DOHH2 (cell line): ENCODE measurements at regions not wholly inside any gene's neighbourhood (a gene's known extent, or its start where the extent isn't known, plus 50 kb on each side); places are given as distances from the start of the nearest gene placed in this dataset.
"Not testable (repeated sequence)": the region's sequence is repeated elsewhere in the genome, so short reads cannot be mapped to it uniquely, and the experiment has no call there.

Experiments used
- H3F3A ChIP-seq: fragments of 200-600 bp; sonication (generic), shearing (Covaris generic); 2 replicates; pipeline ENCODE4 v1.6.0; 2016; ENCODE audit warnings: antibody characterized with exemption, mild to moderate bottlenecking; ENCODE audit not compliant: control insufficient read depth, insufficient read depth
- H3K27ac ChIP-seq: fragments of 200-600 bp; sonication (generic); 2 replicates; pipeline ENCODE4 v1.5.1; 2014; ENCODE audit warnings: low read depth, mild to moderate bottlenecking, low read length, moderate library complexity
- H3K27me3 ChIP-seq: fragments of 200-600 bp; sonication (generic); 2 replicates; pipeline ENCODE4 v1.6.1; 2014; ENCODE audit warnings: mild to moderate bottlenecking, low read length, mixed read lengths; ENCODE audit not compliant: control insufficient read depth
- H3K36me3 ChIP-seq: fragments of 200-600 bp; sonication (generic); 2 replicates; pipeline ENCODE4 v1.6.1; 2014; ENCODE audit warnings: mild to moderate bottlenecking, low read length, moderate library complexity, mixed read lengths; ENCODE audit not compliant: control insufficient read depth
- H3K4me1 ChIP-seq: fragments of 200-600 bp; sonication (generic); 2 replicates; pipeline ENCODE4 v1.6.1; 2014; ENCODE audit warnings: mild to moderate bottlenecking, low read length, mixed read lengths; ENCODE audit not compliant: control insufficient read depth
- H3K4me2 ChIP-seq: fragments of 200-600 bp; sonication (generic); 2 replicates; pipeline ENCODE4 v1.6.0; 2014; ENCODE audit warnings: mild to moderate bottlenecking, low read length, moderate library complexity
- H3K4me3 ChIP-seq: fragments of 200-600 bp; sonication (generic); 2 replicates; pipeline ENCODE4 v1.5.1; 2014; ENCODE audit warnings: mild to moderate bottlenecking, low read length, mixed read lengths
- H3K79me2 ChIP-seq: fragments of 200-600 bp; sonication (generic); 2 replicates; pipeline ENCODE4 v1.6.1; 2014; ENCODE audit warnings: mild to moderate bottlenecking, low read length, mixed read lengths; ENCODE audit not compliant: control insufficient read depth
- H3K9me2 ChIP-seq: fragments of 200-600 bp; sonication (generic); replicated peaks from 2 replicates; pipeline ENCODE4 v1.6.1; 2014; ENCODE audit warnings: mild to moderate bottlenecking, low read length, mixed read lengths; ENCODE audit not compliant: control insufficient read depth
- H3K9me3 ChIP-seq: fragments of 200-600 bp; sonication (generic); 2 replicates; pipeline ENCODE4 v1.6.1; 2014; ENCODE audit warnings: antibody characterized with exemption, low read length, mixed read lengths; ENCODE audit not compliant: control insufficient read depth, insufficient read depth
- H4K20me1 ChIP-seq: fragments of 200-600 bp; sonication (generic); 2 replicates; pipeline ENCODE4 v1.6.0; 2014; ENCODE audit warnings: low read depth, mild to moderate bottlenecking, antibody characterized with exemption, low read length, moderate library complexity; ENCODE audit not compliant: control insufficient read depth, insufficient read depth
- EZH2phosphoT487 ChIP-seq: fragments of 200-600 bp; sonication (generic); IDR thresholded peaks from 2 replicates; pipeline ENCODE4 v1.6.1; 2017; ENCODE audit warnings: borderline replicate concordance, mild to moderate bottlenecking, antibody characterized with exemption, low read length, moderate library complexity, mixed read lengths
- TF ChIP-seq, protein P1 (sequence below): fragments of 200-600 bp; sonication (generic); IDR thresholded peaks from one replicate; pipeline ENCODE4 v1.5.1; 2014; ENCODE audit warnings: antibody characterized with exemption, mild to moderate bottlenecking, low read depth, low read length; ENCODE audit not compliant: poor library complexity, severe bottlenecking

DNA sequence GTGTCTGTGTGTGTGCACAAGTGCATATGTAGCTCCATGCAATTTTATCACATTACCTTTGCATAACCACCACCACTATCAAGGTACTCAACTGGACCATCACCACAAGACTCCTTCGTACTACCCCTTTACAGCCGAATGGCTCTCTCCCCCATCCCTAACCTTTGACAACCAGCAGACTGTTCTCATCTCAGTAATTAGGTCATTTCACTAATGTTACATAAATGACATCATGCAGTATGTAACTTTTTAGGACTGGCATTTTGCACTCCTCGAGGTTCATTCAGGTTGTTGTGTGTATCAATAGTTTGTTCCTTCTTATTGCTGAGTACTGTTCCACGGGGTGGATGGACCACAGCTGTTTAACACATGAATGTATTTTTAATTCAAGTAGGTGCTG lies 121.8 kb upstream of the SLC6A11 start:
- Histone ChIP-seq H3K36me3 (no peaks in the 10 kb centered on the region), H3F3A (no peaks in the 10 kb centered on the region), H4K20me1 (no peaks in the 10 kb centered on the region)

DNA sequence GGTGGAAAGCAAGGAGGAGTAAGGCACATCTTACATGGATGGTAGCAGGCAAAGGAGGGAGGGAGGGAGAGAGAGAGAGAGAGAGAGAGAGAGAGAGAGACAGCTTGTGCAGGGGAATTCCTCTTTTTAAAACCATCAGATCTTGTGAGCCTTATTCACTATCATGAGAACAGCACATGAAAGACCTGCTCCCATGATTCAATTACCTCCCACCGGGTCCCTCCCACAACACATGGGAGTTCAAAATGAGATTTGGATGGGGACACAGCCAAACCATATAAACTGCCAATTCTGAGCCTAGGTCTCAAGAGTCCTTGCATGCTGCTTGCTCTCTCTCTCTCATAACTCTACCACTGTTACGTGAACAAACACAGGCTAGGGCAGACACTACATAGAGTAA lies 120.8 kb upstream of the SLC6A11 start:
- not testable (repeated sequence) for H3K27ac ChIP-seq, H3K36me3 ChIP-seq, H3K9me2 ChIP-seq, H4K20me1 ChIP-seq, H3K27me3 ChIP-seq, H3F3A ChIP-seq, H3K4me2 ChIP-seq, H3K4me1 ChIP-seq, H3K79me2 ChIP-seq, H3K4me3 ChIP-seq, H3K9me3 ChIP-seq

More for the DNA sequence above, 121.8 kb upstream of the SLC6A11 start:
- TF ChIP-seq, protein P1, sequence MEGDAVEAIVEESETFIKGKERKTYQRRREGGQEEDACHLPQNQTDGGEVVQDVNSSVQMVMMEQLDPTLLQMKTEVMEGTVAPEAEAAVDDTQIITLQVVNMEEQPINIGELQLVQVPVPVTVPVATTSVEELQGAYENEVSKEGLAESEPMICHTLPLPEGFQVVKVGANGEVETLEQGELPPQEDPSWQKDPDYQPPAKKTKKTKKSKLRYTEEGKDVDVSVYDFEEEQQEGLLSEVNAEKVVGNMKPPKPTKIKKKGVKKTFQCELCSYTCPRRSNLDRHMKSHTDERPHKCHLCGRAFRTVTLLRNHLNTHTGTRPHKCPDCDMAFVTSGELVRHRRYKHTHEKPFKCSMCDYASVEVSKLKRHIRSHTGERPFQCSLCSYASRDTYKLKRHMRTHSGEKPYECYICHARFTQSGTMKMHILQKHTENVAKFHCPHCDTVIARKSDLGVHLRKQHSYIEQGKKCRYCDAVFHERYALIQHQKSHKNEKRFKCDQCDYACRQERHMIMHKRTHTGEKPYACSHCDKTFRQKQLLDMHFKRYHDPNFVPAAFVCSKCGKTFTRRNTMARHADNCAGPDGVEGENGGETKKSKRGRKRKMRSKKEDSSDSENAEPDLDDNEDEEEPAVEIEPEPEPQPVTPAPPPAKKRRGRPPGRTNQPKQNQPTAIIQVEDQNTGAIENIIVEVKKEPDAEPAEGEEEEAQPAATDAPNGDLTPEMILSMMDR = no peak
- no peak for TF ChIP-seq EZH2phosphoT487
- Histone ChIP-seq H3K9me2 (no peaks in the 10 kb centered on the region), H3K4me3 (no peak overlapping the region), H3K27ac (no peak overlapping the region), H3K4me1 (no peaks in the 10 kb centered on the region), H3K27me3 (no peaks in the 10 kb centered on the region), H3K9me3 (no peaks in the 10 kb centered on the region), H3K79me2 (no peaks in the 10 kb centered on the region), H3K4me2 (no peak overlapping the region)

DNA sequence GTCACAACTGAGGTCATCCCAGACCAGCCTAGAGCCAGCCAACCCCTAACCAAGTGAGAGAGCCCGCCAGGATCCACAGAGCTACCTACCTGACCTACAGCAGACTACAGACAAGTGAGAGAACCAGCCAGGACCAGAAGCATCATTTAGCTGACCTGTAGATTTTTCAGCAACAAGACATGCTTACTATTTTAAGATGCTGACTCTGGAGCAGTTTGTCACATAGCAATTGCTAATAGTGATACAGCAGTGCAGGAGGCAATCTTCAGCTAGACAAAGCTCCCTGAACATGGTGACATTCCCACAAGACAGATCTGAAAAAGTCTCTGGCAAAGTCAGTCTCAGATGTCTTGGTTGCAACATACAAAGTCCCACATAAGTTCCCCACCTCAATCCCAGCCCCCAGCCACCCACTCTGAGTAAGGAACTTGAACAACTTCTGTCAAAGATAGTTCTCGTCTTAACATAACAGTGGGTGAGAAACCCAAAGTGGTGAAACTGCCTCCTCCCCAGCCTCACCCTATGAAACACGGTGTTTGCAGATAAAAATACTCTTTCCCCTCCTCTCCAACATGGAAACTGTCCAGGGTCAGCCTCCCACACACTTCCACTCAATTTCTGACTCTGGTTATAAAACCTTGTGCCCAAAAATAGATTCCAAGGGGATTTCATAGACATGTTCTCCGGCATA lies 120.3 kb upstream of the SLC6A11 start:
- no peak for TF ChIP-seq EZH2phosphoT487
- TF ChIP-seq, protein P1 = no peak
- Histone ChIP-seq H3K9me3 (no peaks in the 10 kb centered on the region), H3K4me1 (no peaks in the 10 kb centered on the region), H3K4me2 (no peak overlapping the region), H3K27me3 (no peaks in the 10 kb centered on the region), H3F3A (no peaks in the 10 kb centered on the region), H3K4me3 (no peak overlapping the region), H3K27ac (no peak overlapping the region), H4K20me1 (no peaks in the 10 kb centered on the region), H3K9me2 (no peaks in the 10 kb centered on the region), H3K79me2 (no peaks in the 10 kb centered on the region), H3K36me3 (no peaks in the 10 kb centered on the region)

DNA sequence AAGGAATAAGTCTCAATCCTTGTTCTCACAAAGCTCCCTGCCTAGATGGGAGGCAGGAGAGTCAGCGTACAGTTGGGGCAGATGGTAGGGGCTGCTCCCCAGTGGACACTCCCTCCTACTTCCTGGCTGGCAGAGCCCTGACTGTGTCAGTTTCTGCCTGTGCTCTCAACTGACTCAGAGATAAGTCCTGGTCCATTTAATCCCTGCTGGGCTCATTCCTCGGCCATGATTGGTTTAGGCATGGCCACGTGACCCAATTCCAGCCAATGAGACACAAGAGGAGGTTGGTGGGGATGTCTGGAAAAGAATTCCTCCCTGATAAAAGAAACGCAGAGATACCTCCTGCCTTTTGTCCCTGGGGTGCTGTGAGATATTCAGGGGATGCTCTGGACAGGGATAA lies 118.1 kb upstream of the SLC6A11 start:
- H3K4me3 ChIP-seq = no peak overlapping the region
- no peaks in the 10 kb centered on the region for H3K27me3 ChIP-seq
- H4K20me1 ChIP-seq = no peaks in the 10 kb centered on the region
- no peaks in the 10 kb centered on the region for H3K79me2 ChIP-seq
- no peaks in the 10 kb centered on the region for H3K9me2 ChIP-seq
- no peaks in the 10 kb centered on the region for H3K36me3 ChIP-seq
- no peak for TF ChIP-seq EZH2phosphoT487
- TF ChIP-seq, protein P1 = no peak
- H3K9me3 ChIP-seq = no peaks in the 10 kb centered on the region
- H3F3A ChIP-seq = no peaks in the 10 kb centered on the region
- no peak overlapping the region for H3K4me2 ChIP-seq
- H3K27ac ChIP-seq = no peak overlapping the region
- H3K4me1 ChIP-seq = no peaks in the 10 kb centered on the region
